ENCODE measurements at regions not wholly inside any gene's neighbourhood (a gene's known extent, or its start where the extent isn't known, plus 50 kb on each side); places are given as distances from the start of the nearest gene placed in this dataset.
"Not testable (repeated sequence)": the region's sequence is repeated elsewhere in the genome, so short reads cannot be mapped to it uniquely, and the experiment has no call there.

DNA sequence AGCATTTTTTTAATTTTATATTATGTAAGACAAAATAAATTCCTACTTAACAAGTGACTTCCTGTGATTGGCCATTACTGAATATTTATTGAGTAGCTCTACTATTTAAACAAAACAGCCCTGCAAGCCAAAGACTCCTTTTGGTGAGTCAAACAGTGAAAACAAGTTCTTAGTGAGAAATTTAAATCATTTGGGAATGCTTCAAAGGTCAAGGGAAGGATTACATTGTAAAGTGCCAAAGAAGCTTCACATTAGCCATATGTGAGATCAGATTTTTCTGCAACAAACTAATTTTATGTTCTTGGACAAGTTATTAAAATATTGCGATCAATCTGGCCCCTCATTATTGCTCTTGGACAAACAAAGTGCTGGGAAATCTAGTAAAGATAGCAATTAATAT lies 795.4 kb upstream of the MGAT4C start:
- no peak for DNase-seq

GRCh38 chr12:87047691-87048090 lies 791.5 kb upstream of the MGAT4C start:
- DNase-seq, result no peak

DNA sequence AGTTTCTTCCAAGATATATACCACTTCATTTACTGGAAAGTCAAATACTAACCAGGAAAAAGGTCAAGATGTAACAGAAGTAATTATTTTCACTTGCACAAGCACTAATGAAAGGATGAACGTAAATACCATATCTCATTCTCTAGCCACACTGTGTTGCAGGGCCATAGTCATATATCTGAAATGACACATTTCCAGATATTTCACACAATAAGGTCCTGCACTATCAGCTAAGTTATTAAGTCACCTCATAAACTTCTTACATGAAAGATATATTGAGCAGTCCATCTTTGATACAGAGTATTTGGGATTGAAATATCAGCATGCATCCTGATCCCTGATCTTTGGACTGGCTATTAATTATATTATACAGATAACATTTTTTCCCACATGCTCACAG lies 783.3 kb upstream of the MGAT4C start:
- no peak for DNase-seq

DNA sequence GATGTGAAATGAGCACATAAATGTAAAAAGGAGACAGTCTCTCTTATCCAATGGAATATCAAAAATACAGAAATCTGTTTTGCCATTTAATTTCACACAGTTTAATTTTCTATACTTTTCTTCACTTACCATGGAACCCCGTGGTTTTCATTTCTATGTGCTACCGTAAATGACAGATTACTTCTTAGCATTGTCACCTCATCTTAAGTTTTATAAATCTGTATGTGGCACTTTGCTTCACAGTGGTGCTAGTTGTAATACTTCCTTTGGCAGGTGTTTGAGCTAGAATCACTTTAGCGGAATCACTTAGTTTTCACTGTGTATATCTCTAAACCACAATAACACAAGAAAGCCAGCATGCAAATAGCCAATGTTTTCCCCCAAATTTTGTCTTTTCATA lies 781.9 kb upstream of the MGAT4C start:
- no peak for DNase-seq

DNA sequence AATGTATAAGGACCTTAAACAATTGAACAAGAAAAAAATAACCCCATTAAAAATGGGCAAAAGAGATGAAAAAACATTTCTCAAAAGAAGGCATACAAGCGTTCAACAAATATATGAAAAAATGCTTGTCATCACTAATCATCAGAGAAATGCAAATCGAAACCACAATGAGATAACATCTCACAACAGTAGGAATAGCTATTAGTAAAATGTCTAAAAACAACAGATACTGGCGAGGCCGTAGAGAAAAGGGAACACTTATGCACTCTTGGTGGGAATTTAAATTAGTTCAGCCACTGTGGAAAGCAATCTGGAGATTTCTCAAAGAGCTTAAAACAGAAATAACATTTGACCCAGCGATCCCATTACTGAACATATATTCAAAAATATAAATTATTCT lies 769.8 kb upstream of the MGAT4C start:
- DNase-seq, result no peak

GRCh38 chr12:87021400-87021799 lies 765.2 kb upstream of the MGAT4C start:
- no peak for DNase-seq

- no peak for DNase-seq
These were observed 763.9 kb upstream of the MGAT4C start for GRCh38 chr12:87020071-87020470.

DNA sequence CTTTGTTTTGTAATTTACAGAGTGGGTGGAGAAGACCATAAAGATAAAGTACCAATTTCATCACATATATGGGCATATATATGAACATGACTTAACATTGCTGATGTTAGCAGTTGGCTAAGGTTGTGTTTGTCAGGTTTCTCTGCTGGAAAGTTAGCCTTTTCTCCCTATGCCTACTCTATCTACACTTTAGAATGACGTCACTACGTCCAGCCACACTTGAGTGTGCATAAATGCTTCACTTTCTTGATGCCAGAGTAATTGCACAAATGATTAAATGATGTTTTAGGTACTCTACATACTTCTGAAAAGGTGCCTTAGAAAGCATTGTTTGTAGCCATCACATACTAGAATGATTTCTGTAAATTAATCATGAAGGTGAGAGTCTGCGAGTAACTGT lies 759.2 kb upstream of the MGAT4C start:
- no peak for DNase-seq

- no peak for DNase-seq
These were observed 752.7 kb upstream of the MGAT4C start for GRCh38 chr12:87008785-87009384.

- no peak for DNase-seq
These were observed 744.9 kb upstream of the MGAT4C start for GRCh38 chr12:87001102-87001501.

DNA sequence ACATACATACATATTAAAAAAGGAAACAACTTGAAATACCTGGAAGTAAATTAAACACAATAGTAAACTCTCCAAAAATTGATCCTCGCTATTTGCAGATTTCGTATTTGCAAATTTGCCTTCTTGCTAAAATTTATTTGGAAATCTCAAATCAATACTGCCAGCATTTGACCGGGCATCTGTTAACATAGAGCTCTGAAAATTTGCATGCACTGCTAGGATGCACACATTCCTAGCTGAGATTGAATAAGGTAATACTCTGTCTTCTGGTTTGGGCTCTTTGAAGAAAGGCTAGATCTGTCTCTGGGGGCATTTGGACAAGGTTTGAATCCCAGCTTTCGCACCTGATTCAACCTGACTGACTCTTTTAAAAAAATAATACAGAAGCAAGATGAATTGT lies 729.1 kb upstream of the MGAT4C start:
- DNase-seq, result no peak

DNA sequence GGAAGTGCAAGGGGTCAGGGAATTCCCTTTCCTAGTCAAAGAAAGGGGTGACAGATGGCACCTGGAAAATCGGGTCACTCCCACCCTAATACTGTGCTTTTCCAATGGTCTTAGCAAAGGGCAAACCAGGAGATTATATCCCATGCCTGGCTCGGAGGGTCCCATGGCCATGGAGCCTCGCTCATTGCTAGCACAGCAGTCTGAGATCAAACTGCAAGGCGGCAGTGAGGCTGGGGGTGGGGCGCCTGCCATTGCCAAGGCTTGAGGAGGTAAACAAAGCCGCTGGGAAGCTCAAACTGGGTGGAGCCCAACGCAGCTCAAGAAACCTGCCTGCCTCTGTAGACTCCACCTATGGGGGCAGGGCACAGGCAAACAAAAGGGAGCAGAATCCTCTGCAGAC lies 714.4 kb upstream of the MGAT4C start:
- not testable (repeated sequence) for DNase-seq

GRCh38 chr12:86959766-86960458 lies 703.7 kb upstream of the MGAT4C start:
- no peak for DNase-seq

GRCh38 chr12:86950444-86950843 lies 694.3 kb upstream of the MGAT4C start:
- DNase-seq, result no peak

GRCh38 chr12:86950043-86950442 lies 693.9 kb upstream of the MGAT4C start:
- no peak for DNase-seq

DNA sequence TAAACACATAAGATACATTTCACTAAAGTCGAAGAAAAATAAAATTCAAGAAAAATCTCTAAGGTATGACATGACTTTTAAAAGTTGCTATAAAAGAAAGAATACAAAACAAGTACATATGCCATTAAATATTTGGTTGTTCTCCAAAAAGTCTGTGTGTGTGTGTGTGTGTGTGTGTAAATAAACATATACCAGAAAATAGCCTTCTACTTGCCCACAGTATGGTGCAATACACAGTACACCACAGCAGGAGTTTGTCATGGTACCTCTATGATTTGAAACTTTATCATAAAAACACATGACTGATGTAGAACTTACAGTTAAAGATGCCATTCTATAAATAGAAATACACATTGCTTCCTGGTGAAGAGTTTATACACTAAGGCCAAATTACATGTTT lies 692.7 kb upstream of the MGAT4C start:
- DNase-seq, result no peak

DNA sequence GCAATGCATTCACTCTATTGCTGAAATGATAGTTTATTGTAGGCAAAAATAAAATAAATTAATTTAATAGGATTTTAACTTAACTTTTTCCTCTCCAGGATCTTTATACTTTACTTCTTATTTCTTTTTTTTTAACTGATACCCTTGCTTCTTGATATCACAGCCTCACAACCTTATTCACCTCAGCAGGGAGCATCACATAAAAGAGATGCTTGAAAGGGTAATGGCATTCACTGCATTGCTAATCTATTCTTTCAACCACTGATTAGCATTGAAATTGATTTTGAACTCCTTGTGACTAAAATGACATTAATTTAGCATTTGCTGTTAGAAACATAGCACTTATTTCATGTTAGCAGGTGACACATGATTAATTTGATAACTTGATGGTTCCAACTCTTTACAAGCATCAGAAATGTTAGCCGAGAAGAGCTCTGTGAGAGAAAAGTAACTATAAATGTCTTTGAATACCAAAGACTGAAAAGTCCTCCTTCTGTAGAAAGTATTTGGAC lies 689.5 kb upstream of the MGAT4C start:
- no peak for DNase-seq

GRCh38 chr12:86944197-86944819 lies 688.1 kb upstream of the MGAT4C start:
- not testable (repeated sequence) for DNase-seq

DNA sequence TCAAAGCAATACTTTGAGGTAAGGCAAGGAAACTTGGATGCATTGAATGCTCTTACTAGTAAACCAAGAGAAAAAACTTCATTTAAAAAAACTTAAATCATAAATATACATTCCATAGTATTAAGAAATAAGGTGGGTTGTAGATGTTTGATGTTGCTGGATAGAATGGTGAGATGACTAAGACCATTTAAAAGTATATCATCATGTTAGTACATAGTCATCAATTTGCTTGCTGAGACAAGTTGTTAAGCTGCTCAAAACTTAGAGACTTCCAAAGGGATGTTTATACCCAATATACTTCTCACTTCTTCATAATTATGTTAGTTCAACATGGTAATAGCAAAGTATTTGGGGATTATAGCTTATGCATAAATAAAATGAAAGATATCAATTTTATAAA lies 675.5 kb upstream of the MGAT4C start:
- no peak for DNase-seq

DNA sequence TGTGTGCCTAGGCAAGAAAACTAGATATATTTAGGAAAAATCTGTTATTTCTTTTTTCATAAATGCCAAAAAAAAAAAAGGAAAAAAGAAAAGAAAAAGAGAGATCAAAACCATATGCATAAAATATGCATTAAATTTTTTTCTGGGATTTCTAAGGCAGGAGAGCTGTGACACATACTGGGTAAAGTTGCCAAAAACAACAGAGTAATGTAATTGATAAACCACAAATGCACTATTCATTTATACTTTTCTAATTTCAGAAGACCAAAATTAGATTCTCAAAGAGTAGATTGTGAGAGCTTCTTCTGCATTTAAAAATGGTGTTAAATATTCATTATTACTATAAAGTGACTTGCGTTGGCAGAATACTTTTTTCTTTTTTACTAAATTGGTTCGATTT lies 673.8 kb upstream of the MGAT4C start:
- no peak for DNase-seq

- no peak for DNase-seq
These were observed 660.9 kb upstream of the MGAT4C start for GRCh38 chr12:86917121-86917520.

- DNase-seq, result peak; percentile 1
These were observed 658.5 kb upstream of the MGAT4C start for GRCh38 chr12:86914721-86915120.

- no peak for DNase-seq
These were observed 655.8 kb upstream of the MGAT4C start for GRCh38 chr12:86911973-86912372.

DNA sequence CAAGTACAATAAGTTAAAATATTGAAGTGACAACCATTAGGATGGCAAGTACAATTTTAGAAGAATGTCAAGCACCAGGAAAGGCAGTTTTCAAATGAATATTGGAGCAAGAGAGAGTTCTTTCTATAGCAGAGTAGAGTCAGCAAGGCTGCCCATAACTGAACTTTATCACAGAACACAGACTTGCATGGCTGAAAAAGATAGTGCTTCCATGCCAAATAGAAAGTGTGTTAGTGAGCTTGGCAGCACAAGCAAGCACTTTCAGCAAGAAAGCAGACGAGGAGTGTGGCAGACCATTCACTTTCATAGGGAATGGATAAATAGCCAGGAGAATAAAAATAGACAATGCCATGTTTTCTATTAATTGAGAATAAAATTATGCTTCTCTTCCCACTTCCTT lies 647.0 kb upstream of the MGAT4C start:
- no peak for DNase-seq

Measured in NCI-H2081 treated with DMSO at 0.1 percent for 48 hours (cell line).